GM12873 (cell line): ENCODE measurements at regions not wholly inside any gene's neighbourhood (a gene's known extent, or its start where the extent isn't known, plus 50 kb on each side); places are given as distances from the start of the nearest gene placed in this dataset.

Experiments
- CTCF ChIP-seq: IDR thresholded peaks from 2 replicates; pipeline ENCODE4 v1.5.1; 2012; ENCODE audit warnings: low read depth, mild to moderate bottlenecking, moderate library complexity, low read length, control low read depth; ENCODE audit not compliant: insufficient read depth; ENCODE audit errors: missing control alignments

- TF ChIP-seq CTCF, result no peak
Measured at GRCh38 chr6:115873901-115874300, 186.8 kb downstream of the FRK start.

- TF ChIP-seq CTCF, result no peak
Measured at GRCh38 chr6:115870464-115870863, 190.2 kb downstream of the FRK start.

GRCh38 chr6:115865914-115866313 is 194.8 kb downstream of the FRK start:
- TF ChIP-seq CTCF, result no peak

GRCh38 chr6:115863211-115863610 is 197.5 kb downstream of the FRK start:
- no peak for TF ChIP-seq CTCF

- no peak for TF ChIP-seq CTCF
Measured at GRCh38 chr6:115854866-115855665, 205.6 kb downstream of the FRK start.

GRCh38 chr6:115847671-115848070 is 213.0 kb downstream of the FRK start:
- no peak for TF ChIP-seq CTCF

GRCh38 chr6:115843945-115844344 is 216.7 kb downstream of the FRK start:
- no peak for TF ChIP-seq CTCF

- TF ChIP-seq CTCF, result no peak
Measured at GRCh38 chr6:115842338-115842737, 218.4 kb downstream of the FRK start.
